ENCODE measurements at regions not wholly inside any gene's neighbourhood (a gene's known extent, or its start where the extent isn't known, plus 50 kb on each side); places are given as distances from the start of the nearest gene placed in this dataset.

GRCh38 chr5:86780018-86780417 lies 162.3 kb downstream of the COX7C start:
- TF ChIP-seq, protein P1, sequence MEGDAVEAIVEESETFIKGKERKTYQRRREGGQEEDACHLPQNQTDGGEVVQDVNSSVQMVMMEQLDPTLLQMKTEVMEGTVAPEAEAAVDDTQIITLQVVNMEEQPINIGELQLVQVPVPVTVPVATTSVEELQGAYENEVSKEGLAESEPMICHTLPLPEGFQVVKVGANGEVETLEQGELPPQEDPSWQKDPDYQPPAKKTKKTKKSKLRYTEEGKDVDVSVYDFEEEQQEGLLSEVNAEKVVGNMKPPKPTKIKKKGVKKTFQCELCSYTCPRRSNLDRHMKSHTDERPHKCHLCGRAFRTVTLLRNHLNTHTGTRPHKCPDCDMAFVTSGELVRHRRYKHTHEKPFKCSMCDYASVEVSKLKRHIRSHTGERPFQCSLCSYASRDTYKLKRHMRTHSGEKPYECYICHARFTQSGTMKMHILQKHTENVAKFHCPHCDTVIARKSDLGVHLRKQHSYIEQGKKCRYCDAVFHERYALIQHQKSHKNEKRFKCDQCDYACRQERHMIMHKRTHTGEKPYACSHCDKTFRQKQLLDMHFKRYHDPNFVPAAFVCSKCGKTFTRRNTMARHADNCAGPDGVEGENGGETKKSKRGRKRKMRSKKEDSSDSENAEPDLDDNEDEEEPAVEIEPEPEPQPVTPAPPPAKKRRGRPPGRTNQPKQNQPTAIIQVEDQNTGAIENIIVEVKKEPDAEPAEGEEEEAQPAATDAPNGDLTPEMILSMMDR (conservative IDR thresholded peaks at IDR 0.05; ENCODE audit: low read depth in 2 of 2), result no peak
- TF ChIP-seq EZH2 (IDR thresholded peaks at IDR 0.05; ENCODE audit: low read depth, unreplicated experiment), result no peak
- TF ChIP-seq ZNF114 (CRISPR knock-in tag; IDR thresholded peaks at IDR 0.05), result no peak
- no peak for TF ChIP-seq EZH2phosphoT487 (IDR thresholded peaks at IDR 0.05; ENCODE audit: unreplicated experiment)
- TF ChIP-seq JUNB (IDR thresholded peaks at IDR 0.05; ENCODE audit: unreplicated experiment), result no peak
- no peak for TF ChIP-seq POLR2AphosphoS5 (IDR thresholded peaks at IDR 0.05; ENCODE audit: low read depth)
- no peak for TF ChIP-seq REST (IDR thresholded peaks at IDR 0.05; ENCODE audit: unreplicated experiment)
- no peak for TF ChIP-seq CREB1 (CRISPR knock-in tag; IDR thresholded peaks at IDR 0.05; ENCODE audit: low read depth)
- no peak for TF ChIP-seq STAT1 (IDR thresholded peaks at IDR 0.05; ENCODE audit: unreplicated experiment)
- TF ChIP-seq NANOG (IDR thresholded peaks at IDR 0.05; ENCODE audit: borderline replicate concordance), result no peak
- no peak for TF ChIP-seq ETS1 (IDR thresholded peaks at IDR 0.05)
- TF ChIP-seq ZNF331 (CRISPR knock-in tag; IDR thresholded peaks at IDR 0.05; ENCODE audit: low read depth), result no peak

All from GM23338 (cell line).